GM19351 (cell line): ENCODE measurements at regions not wholly inside any gene's neighbourhood (a gene's known extent, or its start where the extent isn't known, plus 50 kb on each side); places are given as distances from the start of the nearest gene placed in this dataset.

ENCODE experiments used
- ATAC-seq: cut with Tn5 transposase; IDR thresholded peaks from one replicate; pipeline ENCODE4 v1.9.1; 2021; ENCODE audit warnings: mild to moderate bottlenecking, moderate library complexity; ENCODE audit not compliant: unreplicated experiment

DNA sequence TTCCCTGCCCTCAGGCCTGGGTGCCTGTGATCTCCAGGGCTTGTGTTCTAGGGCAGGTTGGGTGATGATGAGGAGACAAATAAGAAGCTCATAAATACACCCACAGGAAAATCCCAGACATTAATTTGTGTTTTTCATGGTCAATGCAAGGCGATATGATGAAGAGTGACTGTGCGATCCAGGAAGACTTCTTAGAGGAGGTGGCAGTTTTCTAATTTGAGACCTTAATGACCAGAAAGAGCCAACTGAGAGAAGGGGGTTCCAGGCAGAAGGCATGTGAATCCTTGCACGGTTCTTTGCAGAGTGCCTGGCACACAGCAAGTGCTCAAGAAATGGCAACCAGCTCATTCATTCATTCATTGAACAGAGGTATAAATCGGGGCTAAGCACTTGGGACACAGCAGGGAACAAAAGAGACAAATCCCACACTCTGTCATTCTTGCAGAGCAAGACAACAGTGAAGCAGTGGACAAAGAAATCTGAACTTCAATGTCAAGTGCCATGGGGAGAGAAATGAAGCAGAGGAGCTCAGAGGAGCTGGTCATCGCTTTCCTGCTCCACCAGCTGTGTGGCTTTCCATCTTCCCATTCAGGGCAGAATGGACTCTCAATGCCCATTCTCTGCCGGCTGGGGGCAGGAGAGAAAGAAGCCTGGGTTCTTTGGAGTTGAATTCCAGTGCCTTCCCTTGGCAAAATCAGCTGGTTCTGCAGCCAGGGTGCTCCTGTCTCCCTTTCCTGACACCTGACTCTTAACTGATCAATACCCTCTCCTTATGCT lies 128.3 kb downstream of the AACS start:
- no peak for ATAC-seq

DNA sequence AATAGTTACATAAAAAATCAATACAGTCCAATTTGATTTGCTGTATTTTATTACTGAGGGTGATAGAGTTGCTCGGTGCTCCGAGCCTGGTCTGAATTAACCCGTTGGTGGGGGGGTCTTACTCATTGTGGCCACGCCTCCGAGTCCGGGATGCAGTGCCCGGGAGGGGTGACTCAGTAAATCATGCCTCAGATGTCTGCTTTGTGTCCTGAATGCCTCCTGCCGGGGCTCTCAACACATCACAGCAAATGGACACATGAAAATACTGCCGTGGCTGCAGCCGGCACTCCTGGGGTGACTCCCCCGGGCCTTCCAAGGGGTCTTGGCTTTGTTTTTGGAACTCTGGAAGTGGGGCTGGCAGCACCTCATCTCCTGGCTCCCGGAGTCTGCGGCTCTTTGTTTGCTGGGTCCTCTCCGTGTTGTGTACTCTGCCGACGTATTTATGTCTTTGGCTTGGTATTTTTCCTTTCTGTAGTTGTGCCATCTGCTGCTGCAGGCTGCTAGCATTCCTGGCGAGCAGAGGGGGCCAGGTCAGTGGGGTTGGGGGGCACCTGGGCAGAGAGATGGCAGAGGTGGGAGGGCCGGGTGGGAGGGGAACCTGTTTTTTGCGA lies 129.0 kb downstream of the AACS start:
- ATAC-seq = no peak

DNA sequence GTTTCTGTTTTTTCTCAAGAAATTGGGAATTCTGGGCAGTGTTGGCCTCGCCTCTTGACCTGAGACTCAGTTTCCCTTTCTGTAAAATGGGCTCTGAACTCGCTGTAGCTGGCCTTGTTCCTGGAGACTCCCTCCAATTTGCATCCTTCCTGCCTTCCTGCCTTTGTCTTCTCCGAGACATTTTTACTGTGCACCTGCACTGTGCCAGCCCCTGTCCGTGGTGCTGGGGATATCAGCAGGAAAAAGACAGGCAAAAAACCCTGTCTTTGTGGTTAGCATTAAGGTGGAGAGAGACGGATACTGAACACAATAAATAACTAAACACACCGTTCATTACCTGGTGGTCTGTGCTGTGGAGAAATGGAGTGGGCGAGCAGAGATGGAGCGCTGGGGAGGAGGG lies 129.8 kb downstream of the AACS start:
- ATAC-seq = no peak

DNA sequence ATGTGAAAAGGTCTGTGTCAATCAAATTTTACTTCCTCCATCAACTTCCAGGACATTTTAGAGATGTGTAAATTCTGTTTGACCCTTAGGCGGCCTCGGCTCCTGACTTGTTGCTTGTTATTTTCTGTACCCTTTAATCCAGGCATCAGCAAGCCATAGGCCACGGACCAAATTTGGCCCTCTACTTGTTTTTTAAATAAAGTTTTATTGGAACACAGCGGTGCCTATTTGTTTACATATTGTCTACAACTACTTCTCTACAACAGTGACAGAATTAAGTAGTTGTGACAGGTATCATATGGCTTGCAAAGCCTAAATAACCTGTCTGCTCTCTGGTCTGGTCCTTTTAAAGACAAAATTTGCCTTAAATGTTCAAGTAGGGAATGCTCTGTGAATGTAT lies 132.1 kb downstream of the AACS start:
- ATAC-seq = no peak

DNA sequence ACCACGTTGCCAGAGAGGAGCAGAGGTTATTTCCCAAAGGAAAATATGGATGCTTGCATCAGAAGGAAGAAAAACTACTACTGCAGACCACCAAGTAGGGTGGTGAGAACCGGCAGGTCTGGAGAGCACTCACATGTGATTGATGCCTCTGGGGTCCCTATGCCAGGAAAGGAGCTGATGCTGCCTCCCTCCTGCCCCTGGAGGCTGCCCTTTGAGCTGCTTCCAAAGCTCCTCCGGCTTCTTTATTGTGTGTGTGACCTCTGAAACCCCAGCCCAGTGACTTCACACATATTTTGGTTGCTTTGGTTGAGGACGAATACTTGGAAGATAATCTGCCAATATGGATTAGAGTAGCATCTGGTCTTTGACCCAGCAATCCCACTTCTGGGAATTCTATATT lies 133.4 kb downstream of the AACS start:
- no peak for ATAC-seq

DNA sequence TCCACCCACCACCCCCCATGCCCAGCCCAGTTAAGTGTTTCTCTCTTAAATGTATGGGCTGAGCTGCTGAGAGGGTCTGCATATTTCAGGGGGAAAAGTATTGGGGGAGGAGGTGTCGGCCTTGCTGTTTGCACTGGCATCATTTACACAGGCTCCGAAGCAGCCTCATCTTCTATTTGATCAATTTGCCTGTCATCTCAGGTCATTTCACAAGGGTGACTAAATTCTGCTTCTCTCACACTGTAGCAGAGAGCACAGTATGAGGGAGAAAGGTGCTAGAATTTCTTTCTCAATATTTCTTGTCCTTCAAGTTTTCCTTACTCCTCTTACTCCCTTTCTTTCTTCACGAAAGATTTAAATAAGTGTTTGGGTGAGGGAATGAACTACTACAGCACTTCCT lies 135.9 kb downstream of the AACS start:
- ATAC-seq = no peak

DNA sequence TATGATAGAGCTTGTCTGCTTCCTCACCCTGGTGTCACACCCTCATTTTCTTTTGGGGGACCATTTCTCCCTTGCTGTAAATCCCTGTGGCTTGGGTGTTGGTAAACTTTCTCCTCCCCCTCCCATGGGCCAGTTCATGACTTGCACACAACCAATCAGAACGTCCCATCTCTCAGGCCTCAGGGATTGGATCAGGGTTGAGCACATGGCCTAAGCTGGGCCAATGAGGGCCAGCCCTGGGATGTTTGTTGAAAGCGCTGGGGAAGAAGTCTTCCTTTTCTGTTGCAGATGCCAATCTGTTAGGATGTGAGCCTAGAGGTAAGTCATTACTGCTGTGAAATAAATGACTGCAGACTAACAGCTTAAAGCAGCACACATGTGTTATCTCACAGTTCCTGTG lies 136.7 kb downstream of the AACS start:
- ATAC-seq = no peak

DNA sequence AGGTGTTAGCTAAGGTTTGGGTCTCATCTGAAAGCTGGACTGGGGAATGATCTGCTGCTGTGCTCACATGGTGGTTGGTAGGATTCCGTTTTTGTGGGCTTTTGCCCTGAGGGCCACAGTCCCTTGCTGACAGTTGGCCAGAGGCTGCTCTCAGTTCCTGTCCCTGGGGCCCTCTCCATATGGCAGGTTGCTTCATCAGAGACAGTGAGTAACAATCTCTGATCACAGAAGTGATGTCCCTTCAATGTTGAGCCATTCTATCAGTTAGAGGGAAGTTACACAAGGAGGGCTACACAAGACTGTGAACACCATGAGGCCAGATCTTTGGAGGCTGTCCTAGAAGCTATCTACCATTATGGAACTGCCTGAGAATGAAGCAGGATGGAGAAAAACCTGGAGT lies 137.2 kb downstream of the AACS start:
- no peak for ATAC-seq

DNA sequence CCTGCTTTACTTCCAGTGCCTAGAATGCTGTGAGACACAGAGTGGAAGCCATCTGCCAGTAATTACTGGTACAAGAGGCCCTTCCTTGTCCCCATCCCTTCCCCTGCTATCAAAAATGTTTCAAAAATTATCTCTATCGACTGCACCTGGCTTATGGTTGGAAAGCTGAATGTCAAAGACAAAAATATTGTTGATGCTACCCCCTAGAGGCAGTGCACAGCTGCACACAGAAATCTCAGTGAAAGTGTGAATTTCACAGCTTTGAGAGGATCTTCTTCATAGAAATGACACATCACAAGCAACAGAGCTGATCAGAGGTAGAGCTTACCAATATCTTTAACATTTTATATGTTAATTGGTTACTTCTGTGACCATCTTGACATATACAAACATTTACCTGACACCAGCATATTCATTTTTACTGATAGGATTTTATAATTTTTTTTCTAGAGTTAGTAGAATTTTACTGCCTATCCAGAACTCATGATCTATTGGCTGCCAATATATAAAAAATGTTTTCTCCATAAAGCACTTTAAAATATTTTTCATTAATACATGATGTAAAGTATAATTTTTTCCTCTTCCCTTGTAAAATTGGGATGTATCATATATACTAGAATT lies 138.0 kb downstream of the AACS start:
- peak; percentile 84 for ATAC-seq

DNA sequence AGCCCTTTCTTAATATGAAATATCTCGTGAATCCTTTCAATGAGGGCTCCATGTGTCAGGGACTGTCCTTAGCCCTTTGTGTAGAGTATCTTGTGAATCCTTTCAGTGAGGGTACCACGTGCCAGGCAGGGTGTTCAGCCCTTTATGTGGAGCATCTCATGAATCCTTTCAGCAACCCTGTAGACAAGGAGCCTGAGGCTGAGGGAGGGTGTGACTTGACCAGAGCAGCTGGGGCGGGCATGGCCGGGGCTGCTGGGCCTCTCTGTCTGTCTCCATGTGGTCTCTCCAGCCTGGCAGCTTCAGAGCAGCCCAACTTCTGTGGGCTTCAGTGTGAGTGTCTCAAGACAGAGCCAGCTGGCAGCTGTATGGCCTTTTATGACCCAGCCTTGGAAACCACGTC lies 140.2 kb downstream of the AACS start:
- ATAC-seq = no peak

DNA sequence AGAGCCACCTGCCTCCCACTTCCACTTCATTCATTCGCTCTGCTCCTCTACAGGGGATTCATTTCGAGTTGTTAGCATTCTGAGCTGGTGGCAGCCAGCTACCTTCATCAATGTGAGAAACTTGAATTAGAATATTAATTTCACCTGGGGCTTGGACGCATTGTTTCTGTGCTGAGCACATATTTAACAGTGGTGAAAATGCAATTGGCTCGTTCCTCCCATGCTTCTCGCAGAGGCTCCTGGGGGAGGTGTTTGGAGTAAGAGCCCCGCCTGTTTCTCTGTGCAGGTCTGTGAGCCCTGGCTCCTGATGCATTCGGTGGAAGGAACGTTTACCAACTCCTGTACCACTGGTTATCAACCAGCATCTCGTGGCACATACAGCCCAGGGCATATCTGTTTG lies 141.5 kb downstream of the AACS start:
- no peak for ATAC-seq

DNA sequence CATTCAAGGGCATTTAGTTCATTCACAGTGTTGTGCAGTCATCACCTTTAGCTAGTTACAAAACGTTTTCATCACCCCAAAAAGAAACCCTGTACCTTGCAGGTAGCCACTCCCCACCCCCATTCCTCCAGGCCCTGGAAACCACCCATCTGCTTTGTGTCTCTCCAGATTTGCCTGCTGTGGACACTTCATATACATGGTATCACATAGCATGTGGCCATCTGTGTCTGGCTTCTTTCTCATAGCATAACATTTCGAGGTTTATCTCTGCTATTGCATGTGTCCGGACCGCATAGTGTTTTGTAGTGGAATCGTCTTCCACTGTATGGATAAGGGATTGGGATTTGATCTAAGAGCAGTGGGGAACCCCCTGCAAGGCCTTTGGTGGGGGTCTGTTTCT lies 143.1 kb downstream of the AACS start:
- no peak for ATAC-seq

DNA sequence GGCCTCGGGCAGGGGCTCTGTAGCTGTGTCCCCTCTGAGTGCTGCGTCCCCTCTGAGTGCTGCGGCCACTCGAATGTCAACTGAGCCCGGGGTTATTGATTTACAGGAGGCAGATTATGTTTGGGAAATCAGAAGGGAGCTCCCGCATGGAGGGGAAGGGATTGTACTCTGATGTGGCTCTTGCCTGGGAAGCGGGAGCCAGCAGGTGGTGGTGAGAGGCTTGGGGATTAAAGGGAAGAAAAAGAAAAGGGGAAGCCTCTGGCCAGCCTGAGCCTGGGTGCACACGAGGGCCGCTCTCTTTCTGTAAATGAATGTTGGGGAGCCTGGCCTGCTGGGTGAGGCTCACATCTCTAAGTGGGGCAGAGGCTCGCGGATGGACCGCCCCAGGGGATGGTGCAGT lies 143.7 kb downstream of the AACS start:
- ATAC-seq = no peak

DNA sequence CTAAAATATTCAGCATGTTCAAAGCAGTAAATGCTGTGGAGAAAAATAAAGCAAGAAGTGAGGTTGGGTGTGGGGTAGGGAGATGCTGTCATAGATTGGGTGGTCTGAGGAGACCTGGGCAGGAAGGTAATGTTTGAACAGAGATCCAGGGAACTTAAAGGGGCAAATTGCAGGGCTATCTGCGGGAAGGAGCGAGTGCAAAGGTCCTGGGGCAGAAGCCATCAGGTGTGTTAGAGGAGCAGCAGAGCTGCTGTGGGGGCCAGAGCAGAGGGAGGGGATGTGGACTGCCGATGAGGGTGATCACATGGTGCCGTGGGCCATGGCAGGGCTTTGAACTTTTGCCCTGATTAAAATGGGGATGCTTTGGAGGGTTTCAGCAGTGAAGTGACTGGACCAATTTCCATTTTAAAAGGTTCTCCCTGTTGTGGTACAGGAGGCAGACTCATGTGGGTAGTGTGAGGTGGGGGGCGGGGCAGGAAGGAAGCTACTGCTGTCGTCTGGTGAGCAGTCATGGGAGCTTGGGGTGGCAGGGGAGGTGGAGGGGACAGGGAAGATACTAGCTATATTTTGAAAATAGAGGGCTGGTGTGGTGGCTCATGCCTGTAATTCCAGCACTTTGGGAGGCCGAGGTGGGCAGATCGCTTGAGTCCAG lies 145.0 kb downstream of the AACS start:
- no peak for ATAC-seq

DNA sequence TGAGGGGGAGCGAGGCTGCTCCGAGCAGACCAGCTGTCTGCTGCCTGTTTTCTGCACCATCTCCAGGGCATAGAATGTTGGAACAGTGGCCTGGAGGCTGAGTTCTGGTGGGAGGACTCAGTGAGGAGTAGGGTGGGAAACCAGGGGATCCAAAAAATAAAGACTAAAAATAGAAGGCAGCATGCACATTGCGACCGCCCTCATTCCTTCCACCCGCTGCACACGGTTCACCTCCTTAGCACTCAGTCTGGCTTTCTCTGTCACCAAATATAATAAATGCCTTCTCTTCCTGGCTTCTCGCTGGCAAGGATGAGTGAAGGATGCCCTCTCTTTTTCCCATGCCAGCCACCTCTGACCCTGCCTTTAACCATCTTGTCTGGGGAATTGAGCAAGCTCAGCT lies 146.2 kb downstream of the AACS start:
- ATAC-seq = no peak

DNA sequence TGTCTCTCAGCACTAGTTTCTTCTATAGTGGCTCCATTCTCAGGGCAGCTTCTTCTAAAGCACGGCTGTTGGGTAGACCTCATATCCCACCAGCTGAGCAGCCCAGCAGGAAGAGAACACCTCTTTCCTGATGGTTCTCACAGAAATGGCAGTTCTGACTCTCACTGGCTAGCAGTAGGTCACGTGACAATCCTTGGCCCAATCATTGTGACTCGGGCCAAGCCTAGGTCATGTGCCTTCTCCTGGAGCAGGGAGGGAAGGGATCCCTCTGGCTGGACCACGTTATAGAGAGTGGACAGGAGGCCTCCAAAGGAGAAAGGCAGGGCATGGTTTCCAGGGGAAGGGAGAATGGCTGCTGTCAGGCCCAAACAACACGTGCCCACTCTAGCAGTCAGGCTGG lies 149.1 kb downstream of the AACS start:
- no peak for ATAC-seq

DNA sequence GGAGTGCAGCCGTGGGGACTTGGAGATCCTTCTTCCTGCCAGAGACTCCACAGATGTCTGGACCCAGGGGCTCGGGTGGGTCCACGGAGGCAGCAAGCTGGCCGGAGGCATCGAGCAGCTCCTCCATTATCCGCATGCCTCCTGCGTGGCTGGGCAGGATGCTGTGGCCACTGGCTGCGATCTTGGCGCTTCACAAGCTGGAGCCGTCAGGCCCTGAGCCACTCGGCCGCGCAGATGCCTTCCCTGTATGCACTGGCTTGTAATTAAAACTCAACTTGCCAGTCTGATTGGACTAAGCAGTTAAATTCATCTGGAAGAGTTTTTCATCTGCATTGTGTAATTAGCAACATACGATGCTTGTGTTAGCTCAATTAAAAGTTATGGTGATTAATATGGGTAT lies 151.5 kb downstream of the AACS start:
- ATAC-seq = no peak

DNA sequence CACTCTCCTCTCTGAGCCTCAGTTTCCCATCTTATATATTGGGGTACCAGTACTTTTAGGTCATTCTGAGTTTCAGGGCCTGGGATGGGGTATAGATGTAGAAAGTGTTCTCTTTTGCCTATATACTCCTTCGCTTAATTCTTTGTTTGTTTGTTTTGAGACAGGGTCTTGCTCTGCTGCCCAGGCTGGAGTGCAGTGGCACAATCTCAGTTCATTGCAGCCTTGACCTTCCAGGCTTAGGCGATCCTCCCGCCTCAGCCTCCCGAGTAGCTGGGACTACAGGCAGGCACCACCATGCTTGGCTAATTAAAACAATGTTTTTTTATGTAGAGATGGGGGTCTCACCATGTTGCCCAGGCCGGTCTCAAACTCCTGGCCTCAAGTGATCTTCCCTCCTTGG lies 152.1 kb downstream of the AACS start:
- ATAC-seq = no peak

DNA sequence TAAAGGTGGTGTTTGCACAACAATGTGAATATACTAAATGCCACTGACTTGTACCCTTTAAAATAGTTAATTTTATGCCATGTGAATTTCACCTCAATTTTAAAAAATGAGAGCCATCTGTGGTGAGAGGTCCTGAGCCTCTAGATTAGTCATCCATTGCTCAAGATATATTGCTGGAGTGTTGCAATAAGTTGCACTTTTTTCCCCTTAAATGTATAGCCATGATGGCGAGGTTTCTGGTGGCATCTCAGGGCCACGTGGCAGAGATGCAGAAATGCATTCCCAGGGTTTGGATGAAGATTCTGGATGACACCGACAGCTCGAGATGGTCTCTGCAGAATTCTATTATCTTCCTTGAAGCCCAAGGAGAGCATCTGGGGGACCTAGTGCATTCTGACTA lies 153.7 kb downstream of the AACS start:
- ATAC-seq = no peak

DNA sequence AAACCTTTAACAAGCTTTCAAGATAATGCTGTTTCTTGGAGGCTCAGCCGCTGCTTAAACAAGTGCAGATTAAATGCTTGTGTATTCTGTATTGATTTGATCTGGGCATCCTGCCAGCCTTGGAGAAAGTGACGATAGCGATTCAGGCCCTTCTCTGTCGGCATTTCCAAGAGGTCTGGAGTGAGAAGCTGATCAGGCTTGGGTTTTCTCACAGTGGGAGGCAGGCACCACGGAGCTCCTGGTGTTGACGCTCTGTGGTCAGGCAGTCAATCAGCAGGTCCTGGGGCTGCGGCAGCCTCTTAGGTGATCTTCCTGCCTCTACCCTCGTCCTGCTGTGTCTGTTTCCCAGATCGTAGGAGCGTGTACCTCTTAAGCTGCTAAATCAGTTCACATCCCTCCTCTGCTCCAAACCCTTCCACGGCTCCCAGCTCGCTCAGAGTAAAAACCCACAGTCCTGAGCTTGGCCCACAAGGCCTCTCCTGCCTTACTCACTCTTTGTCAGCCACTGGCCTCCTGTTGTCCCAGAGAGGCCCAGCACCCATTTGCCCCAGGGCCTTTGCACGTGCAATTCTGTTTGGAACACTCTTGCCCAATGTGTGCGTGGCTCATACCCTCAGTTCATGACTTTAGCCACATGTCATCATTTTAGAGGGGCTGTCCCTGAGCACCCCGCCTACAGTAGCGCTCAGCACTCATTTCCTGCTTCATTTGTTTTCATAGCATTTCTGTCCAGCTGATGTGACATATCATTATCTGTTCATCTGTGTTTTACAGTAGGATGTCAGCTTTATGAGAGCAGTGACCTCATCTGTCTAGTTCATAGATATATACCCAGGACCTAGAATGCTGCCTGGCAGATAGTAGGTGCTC lies 155.4 kb downstream of the AACS start:
- no peak for ATAC-seq

DNA sequence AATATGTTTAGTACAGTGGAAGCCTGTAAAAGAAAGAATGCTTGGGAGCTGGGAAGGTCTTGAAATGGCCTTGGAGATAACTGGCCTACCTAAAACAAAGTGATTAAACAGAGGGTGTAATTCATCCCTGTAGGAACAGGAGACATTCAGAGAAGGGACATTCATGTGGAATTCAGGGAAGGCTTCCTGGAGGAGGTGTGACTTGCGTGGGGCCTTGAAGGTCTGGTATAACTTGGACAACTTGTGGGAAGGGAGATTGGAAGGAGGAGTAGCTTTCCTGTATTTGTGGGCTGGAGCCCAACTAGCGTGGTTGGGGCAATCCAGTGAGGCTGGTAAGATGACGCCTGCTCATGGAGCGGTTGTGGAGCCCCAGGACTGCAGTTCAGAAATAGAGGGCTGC lies 156.4 kb downstream of the AACS start:
- no peak for ATAC-seq
